ENCODE measurements at regions not wholly inside any gene's neighbourhood (a gene's known extent, or its start where the extent isn't known, plus 50 kb on each side); places are given as distances from the start of the nearest gene placed in this dataset.

- no peak for FAIRE-seq
- Histone ChIP-seq H2BK20ac (ENCODE audit: low read length) (no peak overlapping the region), H2AFZ (ENCODE audit: low read length) (no peak overlapping the region), H2BK5ac (ENCODE audit: low read depth, low read length) (no peak overlapping the region), H3K23me2 (ENCODE audit: low read depth, low read length) (no peaks in the 10 kb centered on the region), H4K20me1 (replicated peaks in 1 of 2; ENCODE audit: control insufficient read depth in 1 of 2, insufficient read depth in 2 of 2, low read length in 2 of 2) (no peaks in the 10 kb centered on the region), H2BK120ac (replicated peaks; ENCODE audit: low read depth, low read length) (no peak overlapping the region), H4K8ac (ENCODE audit: extremely low read depth, insufficient read depth, low read length) (no peak overlapping the region), H3K79me1 (ENCODE audit: low read depth, low read length) (no peaks in the 10 kb centered on the region), H3K23ac (ENCODE audit: insufficient read length) (no peak overlapping the region), H3K4me1 (replicated peaks in 1 of 4; ENCODE audit: control insufficient read depth in 3 of 4, insufficient read depth in 4 of 4, low read length in 3 of 4) (no peaks in the 10 kb centered on the region), H3K27me3 (replicated peaks in 1 of 4; ENCODE audit: control insufficient read depth in 3 of 4, extremely low read depth in 1 of 4, insufficient read depth in 3 of 4, low read length in 3 of 4) (no peaks in the 10 kb centered on the region), H2BK15ac (ENCODE audit: low read length) (no peak overlapping the region), H3K56ac (replicated peaks; ENCODE audit: insufficient read length, low read depth, low read length) (no peak overlapping the region), H3K9me3 (ENCODE audit: insufficient read depth in 2 of 2, low read depth in 1 of 2, low read length in 1 of 2) (no peaks in the 10 kb centered on the region), H3K4me3 (ENCODE audit: extremely low read depth in 1 of 4, insufficient read depth in 2 of 4, low read depth in 3 of 4, low read length in 4 of 4) (no peak overlapping the region), H4K91ac (replicated peaks; ENCODE audit: insufficient read length, low read length) (no peak overlapping the region), H3K14ac (ENCODE audit: insufficient read length) (no peak overlapping the region), H3K79me2 (ENCODE audit: control insufficient read depth in 1 of 2, insufficient read depth in 2 of 2, low read length in 2 of 2) (no peaks in the 10 kb centered on the region), H3K4ac (replicated peaks; ENCODE audit: insufficient read length, low read depth, low read length) (no peak overlapping the region), H3K9ac (replicated peaks in 1 of 4; ENCODE audit: extremely low read depth in 1 of 4, low read depth in 3 of 4, low read length in 3 of 4) (no peak overlapping the region), H4K5ac (ENCODE audit: insufficient read length, low read depth, low read length) (no peak overlapping the region), H3K27ac (ENCODE audit: low read depth, low read length) (no peak overlapping the region), H3K18ac (ENCODE audit: extremely low read depth, low read length) (no peak overlapping the region), H2BK12ac (ENCODE audit: low read depth, low read length) (no peak overlapping the region), H3K36me3 (ENCODE audit: control insufficient read depth in 2 of 4, insufficient read depth in 4 of 4, low read length in 3 of 4) (no peaks in the 10 kb centered on the region), H2AK5ac (ENCODE audit: low read depth, low read length) (no peak overlapping the region), H3K4me2 (ENCODE audit: insufficient read depth in 1 of 2, low read depth in 2 of 2, low read length in 2 of 2) (no peak overlapping the region)
- 95% methylated on average over 3 of the region's 3 CpGs; no CpG with 5 or more reads in 1 of the 2 experiments for WGBS, 2 experiments (ENCODE audit: extremely low coverage in 1 of 2, insufficient coverage in 1 of 2, insufficient read length in 1 of 2, insufficient replicate concordance in 2 of 2, low coverage in 1 of 2, low lambda C conversion rate in 2 of 2, missing lambda C conversion rate in 1 of 2)
- DNase-seq (ENCODE audit: low read depth in 1 of 2, low spot score in 2 of 2) = no peak
- CTCF ChIA-PET (ENCODE audit: partially characterized antibody) = interaction anchor here (0.6 to 1.7 kb wide), 4 partner anchors 9 to 34 kb away, joined by 3 to 4 read pairs (median 4); no protein-coding TSS in a partner anchor
- POLR2A ChIA-PET (ENCODE audit: partially characterized antibody) = no interaction called here
- TF ChIP-seq TBP (IDR thresholded peaks at IDR 0.05; ENCODE audit: low read depth, low read length) (no peak), SUZ12 (IDR thresholded peaks at IDR 0.05; ENCODE audit: low read length) (no peak), SRF (IDR thresholded peaks at IDR 0.05; ENCODE audit: low read depth, low read length) (no peak), SP1 (IDR thresholded peaks at IDR 0.05; ENCODE audit: low read depth, low read length) (no peak), PHF8 (conservative IDR thresholded peaks at IDR 0.05; ENCODE audit: low read depth, low read length) (no peak), CBX8 (IDR thresholded peaks at IDR 0.05; ENCODE audit: borderline replicate concordance, low read depth, low read length) (no peak), BRCA1 (IDR thresholded peaks at IDR 0.05; ENCODE audit: low read depth, low read length) (no peak), EP300 (IDR thresholded peaks at IDR 0.05; ENCODE audit: borderline replicate concordance in 1 of 2, low read depth in 2 of 2, low read length in 2 of 2) (no peak), CREB1 (IDR thresholded peaks at IDR 0.05) (no peak), RNF2 (IDR thresholded peaks at IDR 0.05; ENCODE audit: borderline replicate concordance, low read depth, low read length, missing control alignments, poor library complexity, severe bottlenecking) (no peak), BCL11A (IDR thresholded peaks at IDR 0.05; ENCODE audit: low read depth in 2 of 2, low read length in 2 of 2) (no peak), JUN (IDR thresholded peaks at IDR 0.05; ENCODE audit: low read depth, low read length) (no peak), SP4 (IDR thresholded peaks at IDR 0.05; ENCODE audit: low read length) (no peak)
Observed at GRCh38 chr2:211113334-211114175, 557.2 kb downstream of the CPS1 start.
